ENCODE measurements at regions not wholly inside any gene's neighbourhood (a gene's known extent, or its start where the extent isn't known, plus 50 kb on each side); places are given as distances from the start of the nearest gene placed in this dataset.

DNA sequence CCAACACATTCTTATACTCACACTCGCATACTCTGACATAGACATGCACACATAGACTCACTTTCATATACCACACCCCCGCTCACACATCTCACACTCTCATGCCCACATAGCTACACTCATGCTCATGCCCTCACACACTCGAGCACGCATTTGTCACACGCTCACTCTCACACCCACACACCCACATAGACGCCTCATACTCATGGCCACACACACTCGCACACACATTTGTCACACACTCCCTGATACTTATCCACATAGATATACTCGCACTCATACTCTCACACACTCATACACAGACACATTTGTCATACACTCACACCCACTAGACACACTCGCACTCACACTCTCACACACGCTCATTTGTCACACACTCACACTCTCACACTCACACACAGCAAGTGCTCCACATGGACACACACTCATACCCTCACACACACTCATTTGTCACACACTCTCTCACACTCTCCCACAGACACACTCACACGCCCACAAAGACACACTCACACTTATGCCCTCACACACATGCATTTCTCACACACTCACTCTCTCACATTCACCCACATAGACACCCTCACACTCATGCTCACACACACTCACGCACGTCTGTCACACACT, 50.9 kb downstream of the TNP1 start:
- no peak for DNase-seq

DNA sequence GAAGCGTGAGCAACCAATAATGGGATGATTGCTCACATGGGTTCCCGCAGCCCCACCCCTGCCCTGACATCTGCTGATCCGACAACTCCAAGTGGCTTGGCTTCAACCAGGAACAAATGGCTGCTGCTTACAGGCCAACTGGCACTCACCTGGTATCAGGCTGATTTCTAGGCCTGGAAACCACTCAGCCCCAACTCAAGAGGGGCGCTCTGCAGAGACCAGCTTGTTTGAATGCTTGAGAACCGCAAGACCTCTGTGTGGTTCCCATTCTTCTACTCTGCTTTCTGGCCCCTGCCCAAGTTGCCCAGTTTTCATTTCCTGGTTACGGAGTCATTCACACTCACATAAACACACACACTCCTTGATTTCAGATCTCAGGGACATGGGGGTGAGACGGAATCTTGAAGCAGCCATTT, 52.0 kb downstream of the TNP1 start:
- peak; percentile 82 for DNase-seq

DNA sequence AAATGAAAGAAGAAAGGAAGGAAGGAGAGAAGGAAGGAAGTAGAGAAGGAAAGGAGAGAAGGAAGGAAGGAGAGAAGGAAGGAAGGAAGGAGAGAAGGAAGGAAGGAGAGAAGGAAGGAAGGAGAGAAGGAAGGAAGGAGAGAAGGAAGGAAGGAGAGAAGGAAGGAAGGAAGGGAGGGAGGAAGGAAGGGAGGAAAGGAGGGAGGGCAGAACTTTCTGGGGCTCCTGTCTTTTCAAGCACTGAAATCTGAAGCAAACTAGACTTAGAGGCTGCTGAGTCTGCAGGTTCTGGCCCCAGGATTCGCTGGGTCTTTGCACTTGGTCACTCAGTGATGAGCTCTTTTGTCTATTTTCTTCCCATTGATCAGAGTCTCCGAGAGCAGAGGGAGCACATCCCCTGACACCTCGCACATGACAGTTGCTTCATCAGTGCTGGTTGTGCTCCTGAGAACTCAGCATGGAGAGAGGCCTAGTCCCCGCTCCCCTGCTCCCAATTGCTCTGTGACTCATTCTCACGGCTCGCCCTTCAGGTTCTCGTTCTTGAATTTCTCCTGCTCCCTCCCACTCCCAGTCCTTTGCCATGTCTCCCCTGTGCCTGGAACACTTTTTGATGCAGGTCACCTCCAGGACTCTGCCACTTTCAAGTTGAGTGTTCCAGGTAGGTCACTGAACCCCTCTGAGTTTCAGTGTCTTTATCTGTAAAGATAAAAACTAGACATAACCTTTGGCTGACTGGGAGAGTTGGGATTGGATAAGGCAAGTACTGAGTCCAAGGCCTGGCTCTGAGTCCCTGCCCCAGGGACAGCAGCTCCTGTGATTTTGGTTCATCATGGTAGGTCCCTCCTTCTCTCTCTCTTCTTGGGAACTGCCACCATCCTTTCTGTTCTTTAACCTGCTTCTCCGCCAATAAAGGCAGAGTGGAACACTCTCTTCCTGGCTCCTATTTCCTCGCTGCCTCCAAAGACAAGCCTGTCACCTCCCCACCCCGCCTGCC, 55.2 kb downstream of the TNP1 start:
- DNase-seq = no peak

DNA sequence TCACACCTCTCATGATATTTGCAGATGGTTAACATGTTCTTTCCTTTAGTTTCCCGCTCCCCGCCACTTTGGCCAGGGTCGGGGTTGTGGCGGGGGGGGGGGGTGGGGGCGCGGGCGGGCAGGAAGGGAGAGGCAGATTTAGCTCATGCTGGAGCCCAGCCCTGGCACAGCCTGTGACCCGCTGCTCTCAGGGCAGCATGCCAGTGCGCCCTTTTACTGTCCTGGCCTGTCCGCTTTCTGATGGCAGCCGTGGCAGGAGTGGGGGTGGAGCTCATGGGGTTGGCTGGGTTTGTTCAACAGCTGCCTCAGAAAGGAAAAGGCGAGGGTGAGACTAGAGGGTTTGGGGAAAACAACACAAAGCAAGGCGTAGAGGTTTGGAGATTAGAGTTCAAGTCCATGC, 56.1 kb downstream of the TNP1 start:
- DNase-seq = no peak

DNA sequence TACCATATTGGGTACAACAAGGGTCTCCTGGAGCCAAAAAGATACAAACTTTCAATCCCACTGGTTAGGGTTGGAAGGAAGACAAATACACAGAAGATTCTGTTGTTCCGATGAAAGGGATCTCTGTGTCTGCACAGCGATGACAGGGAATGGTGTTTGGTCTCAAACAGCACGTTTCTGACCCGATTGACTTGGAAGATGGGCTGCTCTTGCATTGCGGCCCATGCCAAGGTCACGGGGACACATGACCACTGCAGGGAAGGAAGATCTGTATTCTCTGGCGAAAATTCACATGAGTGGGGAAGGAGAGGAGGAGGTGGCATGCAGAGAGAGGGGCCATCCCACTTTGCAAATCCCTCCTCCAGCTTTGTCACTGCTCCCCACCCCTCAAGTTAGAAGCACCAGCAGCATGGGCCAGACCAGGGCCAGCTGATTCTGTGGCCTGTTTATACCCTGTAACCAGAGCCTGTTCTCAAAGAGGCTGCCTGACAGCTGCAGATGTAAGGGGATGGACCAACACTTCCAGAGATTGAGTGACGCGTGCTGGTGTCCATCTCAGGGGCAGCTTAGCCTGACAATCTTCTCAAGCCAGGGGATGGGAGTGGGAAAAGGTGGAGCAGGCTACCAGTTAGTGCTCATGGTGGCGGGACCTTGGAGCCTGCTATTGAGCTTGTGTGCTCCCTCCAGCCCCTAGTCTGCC, 57.2 kb downstream of the TNP1 start:
- DNase-seq = no peak

DNA sequence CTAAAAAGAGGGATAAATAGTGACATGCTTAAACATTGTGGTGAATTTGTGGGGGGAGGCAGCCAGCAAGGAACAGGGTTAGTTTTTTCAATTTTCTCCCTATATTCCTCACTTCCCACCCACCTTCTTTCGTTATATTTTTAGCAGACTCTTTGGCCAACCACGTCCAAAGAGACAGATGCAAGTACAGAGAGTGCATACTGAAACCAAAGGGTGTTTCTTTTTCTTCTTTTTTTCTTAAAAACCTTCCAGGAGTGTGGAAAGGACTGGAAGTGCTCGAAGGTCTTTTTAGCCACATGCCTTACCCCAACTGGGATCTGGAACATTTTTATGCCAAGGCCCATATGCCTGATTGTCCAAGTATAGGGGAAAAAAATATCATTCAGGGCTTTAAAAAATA, 59.0 kb downstream of the TNP1 start:
- no peak for DNase-seq

DNA sequence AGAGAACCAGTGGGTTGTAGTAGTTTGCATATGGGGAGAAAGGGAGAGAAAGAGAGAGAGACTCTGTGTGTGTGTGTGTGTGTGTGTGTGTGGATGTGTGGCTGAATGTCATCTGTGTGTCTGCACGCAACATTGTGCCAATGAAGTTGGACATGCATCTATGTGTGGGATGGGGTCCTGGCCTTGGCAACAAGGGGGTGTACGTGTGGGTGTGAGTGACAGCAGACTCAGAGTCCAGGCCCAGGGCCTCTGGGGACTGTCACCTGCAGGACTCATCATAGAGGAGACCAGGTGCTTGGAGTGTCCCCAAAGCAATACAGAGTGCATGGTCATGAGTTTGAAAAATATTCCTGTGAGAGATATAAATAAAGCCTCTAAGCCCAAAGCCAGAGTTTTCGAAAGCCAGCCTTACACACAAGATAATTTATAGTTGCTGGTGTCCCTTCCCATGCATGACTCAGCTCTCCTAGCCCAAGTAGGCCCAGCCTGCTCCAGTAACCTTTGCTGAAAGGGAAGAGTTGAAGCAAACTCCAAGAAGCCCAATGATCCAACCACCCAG, 59.9 kb downstream of the TNP1 start:
- DNase-seq = no peak

DNA sequence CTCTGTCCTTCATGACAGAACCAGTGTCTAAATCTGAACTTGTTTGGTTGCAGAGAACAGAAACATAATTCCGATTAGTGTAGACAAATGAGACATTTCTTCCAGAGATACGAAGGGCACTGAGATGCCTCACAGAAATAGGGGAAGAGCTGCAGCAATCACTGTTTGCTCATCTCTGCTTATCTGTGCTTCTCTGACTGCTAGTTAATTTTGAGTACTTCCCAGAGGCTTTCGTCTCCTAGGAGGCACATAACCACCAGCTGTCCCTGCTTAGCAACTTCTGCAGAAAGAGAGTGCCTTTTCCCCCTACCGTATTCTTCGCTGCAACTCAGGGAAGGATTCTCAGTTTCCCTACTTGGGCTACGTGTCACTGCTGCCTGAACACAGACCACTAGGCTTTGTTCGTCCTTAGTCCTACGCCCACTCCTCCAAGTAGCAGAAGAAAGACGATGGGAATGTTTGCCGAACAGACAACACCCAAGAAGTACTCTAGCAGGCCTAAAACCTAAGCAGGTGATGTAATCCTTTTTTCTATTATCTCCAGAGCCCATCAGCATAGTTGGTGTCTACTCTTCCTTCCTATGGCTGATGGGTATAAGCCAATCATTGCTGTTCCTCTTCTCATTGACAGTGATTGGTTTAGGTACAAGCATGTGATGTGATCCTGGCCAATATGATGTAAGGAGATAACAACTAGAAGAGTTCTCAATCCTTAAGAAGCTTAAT, 63.6 kb downstream of the TNP1 start:
- no peak for DNase-seq

DNA sequence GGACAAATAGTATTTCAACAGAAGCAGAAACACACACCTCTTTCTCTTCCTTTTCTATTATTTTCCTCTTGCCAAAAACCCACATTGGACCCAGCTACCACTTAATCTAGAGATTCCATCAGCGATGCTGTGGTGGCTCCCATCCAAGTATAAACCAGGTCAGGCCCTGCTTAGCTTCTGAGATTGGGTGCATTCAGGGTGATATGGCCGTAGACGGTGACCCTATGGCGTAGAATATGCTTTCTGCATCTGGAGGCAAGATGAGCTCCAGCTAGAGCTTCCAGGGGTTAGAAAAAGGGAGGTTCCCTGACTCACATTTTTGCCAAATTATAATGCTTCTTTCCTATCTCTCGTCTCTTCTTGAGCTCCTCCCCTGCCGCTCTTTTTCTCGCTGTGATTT, 66.5 kb downstream of the TNP1 start:
- DNase-seq = no peak

DNA sequence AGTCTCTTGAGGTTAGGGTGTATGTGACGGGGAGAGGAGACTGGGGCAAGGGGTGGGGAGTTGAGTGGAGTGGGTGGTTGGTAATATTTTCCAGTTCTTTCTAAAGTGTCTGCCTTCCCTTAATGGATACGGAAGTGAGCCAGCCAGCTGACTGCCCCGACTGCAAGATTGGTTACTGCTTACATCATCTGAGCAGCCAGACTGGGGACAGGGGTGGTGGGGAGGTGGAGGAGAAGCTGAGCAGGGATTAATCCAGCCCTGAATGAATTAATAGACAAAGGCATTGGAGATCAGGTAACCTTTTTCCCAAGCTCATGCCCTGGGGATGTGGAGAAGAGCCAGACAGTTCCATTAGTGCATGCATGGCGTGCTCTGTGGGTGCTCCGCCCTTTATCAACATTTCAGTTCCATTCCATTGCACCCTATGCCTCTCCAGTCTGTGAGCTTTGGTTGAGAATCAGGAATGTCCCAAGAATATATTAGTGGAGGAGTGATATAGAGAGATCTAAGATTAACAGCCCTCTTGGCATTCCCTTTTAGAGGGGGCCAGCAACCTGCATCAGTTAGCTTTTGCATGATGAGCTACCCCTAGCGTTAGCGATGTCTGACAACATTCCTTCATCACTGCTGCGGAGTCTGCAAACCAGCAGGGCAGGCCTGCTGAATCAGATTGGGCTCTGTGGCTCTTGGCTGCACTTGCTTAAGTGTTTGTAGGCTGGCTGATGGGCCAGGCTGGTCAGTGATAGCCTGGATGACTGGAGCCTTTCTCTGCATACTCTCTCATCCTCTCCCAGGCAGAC, 67.4 kb downstream of the TNP1 start:
- no peak for DNase-seq

DNA sequence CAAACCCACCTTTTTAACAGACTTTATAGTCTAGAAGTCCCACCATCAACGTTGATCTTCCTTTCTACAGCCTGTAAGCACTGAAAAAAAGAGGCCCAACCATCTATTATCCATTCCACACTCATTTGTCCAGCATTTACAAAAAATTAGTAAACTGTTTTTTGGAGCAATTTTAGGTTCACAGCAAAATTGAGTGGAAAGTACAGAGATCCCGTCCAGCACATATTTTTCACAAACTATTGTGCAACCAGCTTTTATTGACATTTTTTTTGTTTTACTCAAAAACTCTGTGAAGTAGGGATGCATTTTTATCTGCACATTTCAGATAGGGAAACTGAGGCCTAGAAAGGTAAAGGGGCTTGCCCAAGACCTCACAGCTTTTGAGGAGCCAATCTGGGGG, 68.6 kb downstream of the TNP1 start:
- no peak for DNase-seq

DNA sequence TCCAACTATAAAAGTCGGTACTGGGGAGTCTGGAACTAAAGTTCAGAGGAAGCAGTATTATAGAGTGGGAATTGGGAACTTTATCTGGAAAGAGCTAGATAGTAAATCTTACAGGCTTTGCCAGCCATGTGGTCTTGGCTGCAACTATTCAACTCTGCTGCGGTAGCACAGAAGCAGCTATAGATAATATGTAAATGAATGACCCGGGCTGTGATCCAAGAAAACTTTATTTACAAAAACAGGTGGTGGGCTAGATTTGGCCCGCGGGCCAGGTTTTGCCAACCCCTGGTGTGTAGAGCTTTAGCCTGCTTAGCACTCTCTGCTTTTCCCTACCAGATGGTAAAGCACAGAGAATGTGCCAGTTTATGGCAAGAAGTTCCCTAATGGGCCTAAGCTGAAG, 70.8 kb downstream of the TNP1 start:
- DNase-seq = no peak

DNA sequence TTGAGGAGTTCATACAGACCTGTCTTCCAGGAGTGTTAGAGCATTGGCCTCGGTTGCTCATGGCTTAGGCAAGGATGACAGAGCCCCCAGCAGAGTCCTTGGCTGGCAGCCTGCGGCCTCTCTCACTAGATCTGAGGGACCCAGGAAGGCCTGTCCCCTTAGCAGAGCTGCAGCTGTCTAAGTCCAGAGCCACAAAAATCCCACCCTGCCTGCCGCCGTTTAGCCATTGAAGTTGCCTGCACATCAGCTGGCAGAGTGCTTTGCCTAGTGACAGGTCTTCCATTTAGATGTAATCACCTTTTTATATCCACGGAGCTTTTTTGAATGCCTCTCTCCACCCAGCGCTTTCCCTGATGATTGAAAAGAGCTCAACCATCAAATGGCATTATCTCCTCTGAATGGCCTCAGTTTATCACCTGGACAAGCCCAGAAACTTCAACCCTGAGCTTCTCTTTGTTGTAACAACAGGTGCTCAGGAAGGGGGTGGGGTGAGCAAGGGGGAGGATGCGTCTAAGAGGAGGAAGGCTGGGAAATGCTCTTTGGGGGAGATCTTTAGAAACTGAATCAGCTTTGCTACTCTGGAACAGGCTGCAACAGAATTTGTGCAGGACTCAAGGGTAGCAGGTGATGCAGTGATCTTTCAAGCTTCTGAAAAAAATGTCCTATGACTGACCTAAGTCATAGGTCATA, 71.9 kb downstream of the TNP1 start:
- peak; percentile 41 for DNase-seq

DNA sequence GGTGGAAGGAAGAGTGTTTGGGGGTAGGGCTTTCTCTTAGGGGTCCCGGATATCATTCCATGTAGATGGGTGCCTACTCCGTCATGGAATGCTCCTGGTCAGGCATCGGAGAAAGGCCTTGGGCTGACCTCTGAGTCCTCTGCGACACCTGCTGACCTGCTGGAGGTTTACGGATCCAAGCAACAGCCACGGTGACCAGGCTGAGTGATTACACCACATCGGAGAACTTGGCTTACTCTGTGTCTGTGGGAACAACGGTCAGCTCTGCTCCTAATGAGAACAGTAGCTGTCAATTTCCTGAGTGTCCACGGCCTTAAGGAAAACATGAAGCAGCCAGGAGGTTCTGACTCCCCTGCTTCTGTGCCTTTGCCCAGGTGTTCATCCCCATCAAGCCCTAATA, 73.2 kb downstream of the TNP1 start:
- no peak for DNase-seq

DNA sequence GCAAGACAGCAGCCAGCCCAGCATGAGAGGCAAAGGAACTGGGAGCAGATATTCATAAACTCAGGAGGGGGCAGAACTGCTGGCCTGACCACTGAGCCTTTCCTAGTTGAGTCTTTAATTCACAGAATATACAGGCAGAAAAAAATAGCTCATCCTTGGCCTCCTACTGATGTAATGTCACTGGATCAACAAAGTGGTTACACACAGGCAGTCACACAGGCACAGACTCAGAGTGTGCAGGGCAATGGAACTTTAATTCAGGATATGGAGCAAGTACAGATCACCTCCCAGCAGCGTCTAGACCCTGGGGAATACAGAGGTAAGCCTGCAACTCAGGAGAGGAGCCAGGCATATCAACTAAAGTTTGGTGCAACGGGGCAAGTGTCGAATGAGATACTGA, 75.4 kb downstream of the TNP1 start:
- no peak for DNase-seq

DNA sequence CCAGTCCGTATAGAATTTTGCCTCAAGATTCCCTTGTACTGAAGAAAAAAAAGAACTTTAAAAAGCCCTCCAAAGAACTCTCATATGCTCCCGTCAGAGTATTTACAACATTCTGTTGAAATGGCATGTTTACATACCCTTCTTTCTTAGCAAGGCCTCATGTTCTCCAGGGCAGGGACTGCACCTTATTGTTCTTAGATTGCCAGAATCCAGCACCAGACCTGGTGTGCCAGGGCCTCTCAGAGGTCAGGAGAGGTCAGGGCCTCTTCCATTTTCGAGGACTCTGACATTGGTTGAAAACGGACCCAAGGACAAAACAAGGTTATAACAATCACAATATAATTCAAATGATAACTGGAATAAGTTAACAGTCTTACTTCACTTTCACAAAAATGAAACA, 78.2 kb downstream of the TNP1 start:
- DNase-seq = no peak

DNA sequence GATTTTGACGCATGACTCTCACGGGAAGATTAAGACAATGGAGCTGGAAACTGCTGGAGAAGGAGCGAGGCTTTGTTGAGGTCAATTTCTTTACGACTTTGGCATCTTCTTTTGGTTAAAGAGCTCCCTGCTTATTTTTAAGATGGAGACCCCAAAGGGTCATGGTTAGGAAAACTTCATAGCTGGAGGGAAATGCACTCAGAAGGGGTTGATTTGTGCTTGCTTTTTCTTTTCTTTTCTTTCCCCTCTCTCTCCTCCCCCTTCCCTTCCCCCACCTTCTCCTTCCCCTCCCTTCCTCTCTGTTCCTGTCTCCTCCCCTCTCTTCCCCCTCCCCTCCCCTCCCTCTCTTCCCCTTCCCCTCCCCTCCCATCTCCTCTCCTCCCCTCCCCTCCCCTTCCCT, 79.0 kb downstream of the TNP1 start:
- DNase-seq = no peak

DNA sequence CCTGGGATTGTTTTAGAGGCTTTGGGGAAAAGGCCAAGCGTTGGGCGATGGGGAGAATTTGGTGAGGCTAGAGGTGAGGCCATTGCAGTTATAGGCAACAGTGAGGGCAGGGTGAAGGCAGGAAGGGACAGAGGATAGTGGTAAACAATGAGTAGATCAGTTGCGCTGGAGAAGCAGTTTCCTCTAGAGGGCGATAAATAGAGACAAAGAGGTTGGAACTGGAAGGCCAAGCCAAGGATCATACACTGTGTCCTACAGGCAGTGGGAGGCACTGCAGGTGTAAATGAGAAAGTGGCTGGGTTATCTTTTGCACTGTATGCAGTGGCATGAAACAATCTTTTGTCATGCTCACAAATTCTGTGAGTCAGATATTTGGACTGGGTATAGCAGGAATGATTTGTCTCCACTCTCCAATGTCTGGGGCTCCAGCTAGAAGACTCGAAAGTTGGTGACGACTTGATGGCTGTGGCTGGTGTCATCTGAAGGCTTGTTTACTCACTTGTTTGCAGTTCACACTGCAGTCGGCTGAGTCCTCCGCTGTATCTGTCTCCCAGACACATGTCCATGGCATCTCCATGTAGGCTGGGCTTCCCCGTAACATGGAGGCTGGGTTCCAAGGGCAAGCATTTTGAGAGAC, 82.1 kb downstream of the TNP1 start:
- DNase-seq = peak; percentile 53

DNA sequence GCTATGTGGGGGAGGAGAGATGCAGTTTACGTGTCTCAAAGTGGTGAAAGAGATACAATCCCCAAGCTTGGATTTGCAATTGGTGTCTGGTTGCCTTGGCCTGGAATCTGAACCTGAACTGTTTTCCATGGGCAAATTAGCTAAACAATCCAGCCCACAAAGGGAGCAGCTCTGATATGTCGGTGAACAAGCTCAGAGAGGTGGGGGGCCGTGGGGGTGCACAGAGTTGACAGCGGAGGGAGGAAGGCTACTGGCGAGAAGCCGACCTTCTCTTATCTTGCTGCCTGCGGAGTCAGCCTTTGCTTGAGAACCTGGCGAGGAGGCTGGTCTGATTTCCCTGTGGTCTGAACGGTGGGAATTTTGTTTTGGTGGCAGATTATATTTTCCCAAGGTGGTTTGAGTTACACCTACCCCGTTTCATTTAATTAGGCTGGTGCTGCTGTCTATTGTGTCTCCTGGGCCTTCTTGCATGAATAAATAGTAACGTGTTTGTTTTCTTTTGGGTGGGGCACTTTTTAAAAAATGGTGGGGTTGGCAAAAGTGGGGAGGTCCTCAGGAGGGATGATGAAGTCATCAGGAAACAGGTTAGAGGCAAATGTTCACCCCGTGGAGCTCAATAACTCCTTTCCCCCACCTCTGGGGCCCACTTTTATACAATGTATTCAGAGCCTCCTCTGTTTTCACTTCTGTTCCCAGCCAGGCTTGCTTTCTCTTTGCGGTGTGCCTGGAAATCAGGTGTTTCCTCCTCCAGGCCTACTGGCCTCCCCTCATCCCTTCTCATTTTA, 80.9 kb upstream of the IGFBP5 start:
- no peak for DNase-seq

DNA sequence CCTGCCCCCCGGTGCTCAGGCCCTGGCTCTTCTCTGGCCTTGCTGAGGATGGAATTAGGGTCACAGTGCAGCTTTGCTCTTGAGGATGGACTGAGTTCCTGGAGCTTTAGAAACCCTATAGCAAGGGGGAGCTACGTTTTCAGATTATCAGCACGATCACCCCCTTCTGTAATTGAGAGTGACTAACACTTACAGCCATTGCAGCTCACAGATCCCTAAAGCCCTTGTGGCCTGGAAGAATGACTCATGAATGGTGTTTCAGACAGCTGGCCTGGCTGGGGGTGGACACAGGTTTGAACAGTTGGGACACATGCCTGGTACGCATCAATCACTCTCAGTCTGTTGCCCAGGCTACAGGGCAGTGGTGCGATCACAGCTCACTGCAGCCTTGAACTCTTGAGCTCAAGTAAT, 79.7 kb upstream of the IGFBP5 start:
- no peak for DNase-seq
